Coronary artery (tissue), 2 donors: ENCODE measurements at regions not wholly inside any gene's neighbourhood (a gene's known extent, or its start where the extent isn't known, plus 50 kb on each side); places are given as distances from the start of the nearest gene placed in this dataset.

Experiments used
- DNase-seq: peaks from one replicate; pipeline ENCODE4 v3.0.0-alpha.2; 2017; ENCODE audit warnings: low spot score
- H3K27ac ChIP-seq, 2 donors: fragments of 200-600 bp; sonication (generic); one replicate each; pipeline ENCODE4 v1.5.1; 2016 to 2019
- H3K4me3 ChIP-seq: fragments of 200-600 bp; sonication (generic); 2 replicates; pipeline ENCODE4 v1.5.1; 2016; ENCODE audit warnings: mild to moderate bottlenecking, moderate library complexity
- CTCF ChIP-seq: fragments of 200-600 bp; sonication (generic); IDR thresholded peaks from one replicate; pipeline ENCODE4 v1.5.1; 2019; ENCODE audit warnings: antibody characterized with exemption

GRCh38 chr18:46282646-46283045, 178.5 kb downstream of the HAUS1 start:
- TF ChIP-seq CTCF: no peak
- Histone ChIP-seq H3K27ac (no peak overlapping the region), H3K4me3 (no peak overlapping the region)
- no peak for DNase-seq

- TF ChIP-seq CTCF: no peak
- H3K4me3 ChIP-seq: no peak overlapping the region
- no peak for DNase-seq
- no peak overlapping the region for H3K27ac ChIP-seq
Measured at GRCh38 chr18:46283268-46283667, 179.1 kb downstream of the HAUS1 start.

- Histone ChIP-seq H3K27ac (no peak overlapping the region), H3K4me3 (no peak overlapping the region)
- no peak for DNase-seq
- TF ChIP-seq CTCF: no peak
Measured at GRCh38 chr18:46283895-46284295, 179.7 kb downstream of the HAUS1 start.

GRCh38 chr18:46289463-46289862, 185.3 kb downstream of the HAUS1 start:
- H3K4me3 ChIP-seq: no peak overlapping the region
- H3K27ac ChIP-seq: no peak overlapping the region
- TF ChIP-seq CTCF: no peak
- DNase-seq: no peak

- no peak for TF ChIP-seq CTCF
- no peak for DNase-seq
- Histone ChIP-seq H3K4me3 (no peak overlapping the region), H3K27ac (no peak overlapping the region)
Measured at GRCh38 chr18:46289931-46290330, 185.7 kb downstream of the HAUS1 start.

GRCh38 chr18:46290440-46291020, 186.3 kb downstream of the HAUS1 start:
- H3K4me3 ChIP-seq: no peak overlapping the region
- H3K27ac ChIP-seq: no peak overlapping the region
- no peak for DNase-seq
- no peak for TF ChIP-seq CTCF

GRCh38 chr18:46291149-46291548, 187.0 kb downstream of the HAUS1 start:
- no peak for TF ChIP-seq CTCF
- no peak for DNase-seq
- H3K4me3 ChIP-seq: no peak overlapping the region
- H3K27ac ChIP-seq: no peak overlapping the region
